ENCODE measurements at regions not wholly inside any gene's neighbourhood (a gene's known extent, or its start where the extent isn't known, plus 50 kb on each side); places are given as distances from the start of the nearest gene placed in this dataset.

GRCh38 chr2:139367416-139367815 is 587.2 kb upstream of the NXPH2 start:
- DNase-seq (ENCODE audit: insufficient read length, low spot score) (no peak), FAIRE-seq (no peak)

GRCh38 chr2:139366681-139367080 is 586.5 kb upstream of the NXPH2 start:
- FAIRE-seq (no peak), DNase-seq (ENCODE audit: insufficient read length, low spot score) (no peak)

- no peak for FAIRE-seq
- no peak for DNase-seq (ENCODE audit: insufficient read length, low spot score)
Observed at GRCh38 chr2:139365189-139365588, 585.0 kb upstream of the NXPH2 start.

- no peak for FAIRE-seq
- DNase-seq (ENCODE audit: insufficient read length, low spot score), result no peak
Observed at GRCh38 chr2:139360654-139361053, 580.5 kb upstream of the NXPH2 start.

GRCh38 chr2:139359818-139360217 is 579.6 kb upstream of the NXPH2 start:
- DNase-seq (ENCODE audit: insufficient read length, low spot score) (no peak), FAIRE-seq (no peak)

GRCh38 chr2:139357972-139358371 is 577.8 kb upstream of the NXPH2 start:
- FAIRE-seq, result no peak
- DNase-seq (ENCODE audit: insufficient read length, low spot score), result no peak

GRCh38 chr2:139354518-139354917 is 574.3 kb upstream of the NXPH2 start:
- FAIRE-seq (no peak), DNase-seq (ENCODE audit: insufficient read length, low spot score) (no peak)

GRCh38 chr2:139353874-139354273 is 573.7 kb upstream of the NXPH2 start:
- no peak for DNase-seq (ENCODE audit: insufficient read length, low spot score)
- FAIRE-seq, result no peak

GRCh38 chr2:139317259-139317658 is 537.1 kb upstream of the NXPH2 start:
- FAIRE-seq (no peak), DNase-seq (ENCODE audit: insufficient read length, low spot score) (no peak)

- FAIRE-seq (no peak), DNase-seq (ENCODE audit: insufficient read length, low spot score) (no peak)
Observed at GRCh38 chr2:139314059-139314458, 533.9 kb upstream of the NXPH2 start.

- no peak for FAIRE-seq
- no peak for DNase-seq (ENCODE audit: insufficient read length, low spot score)
Observed at GRCh38 chr2:139296672-139297209, 516.6 kb upstream of the NXPH2 start.

GRCh38 chr2:139293992-139294548 is 513.9 kb upstream of the NXPH2 start:
- no peak for DNase-seq (ENCODE audit: insufficient read length, low spot score)
- no peak for FAIRE-seq

- FAIRE-seq (no peak), DNase-seq (ENCODE audit: insufficient read length, low spot score) (no peak)
Observed at GRCh38 chr2:139281124-139281523, 500.9 kb upstream of the NXPH2 start.

GRCh38 chr2:139271879-139272278 is 491.7 kb upstream of the NXPH2 start:
- DNase-seq (ENCODE audit: insufficient read length, low spot score), result no peak
- FAIRE-seq, result no peak

- DNase-seq (ENCODE audit: insufficient read length, low spot score) (no peak), FAIRE-seq (no peak)
Observed at GRCh38 chr2:139271149-139271548, 491.0 kb upstream of the NXPH2 start.

GRCh38 chr2:139260052-139260430 is 479.9 kb upstream of the NXPH2 start:
- DNase-seq (ENCODE audit: insufficient read length, low spot score) (no peak), FAIRE-seq (no peak)

- FAIRE-seq (no peak), DNase-seq (ENCODE audit: insufficient read length, low spot score) (no peak)
Observed at GRCh38 chr2:139259422-139260051, 479.3 kb upstream of the NXPH2 start.

- DNase-seq (ENCODE audit: insufficient read length, low spot score) (no peak), FAIRE-seq (no peak)
Observed at GRCh38 chr2:139241286-139241685, 461.1 kb upstream of the NXPH2 start.

- no peak for DNase-seq (ENCODE audit: insufficient read length, low spot score)
- no peak for FAIRE-seq
Observed at GRCh38 chr2:139237023-139237422, 456.8 kb upstream of the NXPH2 start.

GRCh38 chr2:139230881-139231280 is 450.7 kb upstream of the NXPH2 start:
- DNase-seq (ENCODE audit: insufficient read length, low spot score) (no peak), FAIRE-seq (no peak)

- no peak for DNase-seq (ENCODE audit: insufficient read length, low spot score)
- FAIRE-seq, result no peak
Observed at GRCh38 chr2:139228276-139228675, 448.1 kb upstream of the NXPH2 start.

- no peak for FAIRE-seq
- DNase-seq (ENCODE audit: insufficient read length, low spot score), result no peak
Observed at GRCh38 chr2:139225961-139226360, 445.8 kb upstream of the NXPH2 start.

GRCh38 chr2:139218181-139218580 is 438.0 kb upstream of the NXPH2 start:
- FAIRE-seq (no peak), DNase-seq (ENCODE audit: insufficient read length, low spot score) (no peak)
